ENCODE measurements at regions not wholly inside any gene's neighbourhood (a gene's known extent, or its start where the extent isn't known, plus 50 kb on each side); places are given as distances from the start of the nearest gene placed in this dataset.
"Not testable (repeated sequence)": the region's sequence is repeated elsewhere in the genome, so short reads cannot be mapped to it uniquely, and the experiment has no call there.

- DNase-seq, result no peak
Measured at GRCh38 chr5:125660231-125660895, 762.8 kb upstream of the GRAMD2B start.

DNA sequence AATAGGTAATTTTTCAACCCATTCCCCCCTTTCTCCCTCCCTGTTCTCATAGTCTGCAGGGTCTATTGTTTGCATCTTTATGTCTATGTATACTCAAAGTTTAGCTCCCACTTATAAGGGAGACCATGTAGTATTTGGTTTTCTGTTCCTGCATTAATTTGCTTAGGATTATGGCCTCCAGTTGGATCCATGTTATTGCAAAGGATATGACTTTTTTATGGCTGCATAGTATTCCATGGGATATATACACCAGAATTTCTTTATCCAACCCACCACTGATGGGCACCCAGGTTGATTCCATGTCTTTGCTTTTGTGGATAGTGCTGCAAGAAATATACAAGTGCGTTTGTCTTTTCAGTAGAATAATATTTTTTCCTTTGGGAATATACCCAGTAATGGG lies 761.6 kb upstream of the GRAMD2B start:
- no peak for DNase-seq

DNA sequence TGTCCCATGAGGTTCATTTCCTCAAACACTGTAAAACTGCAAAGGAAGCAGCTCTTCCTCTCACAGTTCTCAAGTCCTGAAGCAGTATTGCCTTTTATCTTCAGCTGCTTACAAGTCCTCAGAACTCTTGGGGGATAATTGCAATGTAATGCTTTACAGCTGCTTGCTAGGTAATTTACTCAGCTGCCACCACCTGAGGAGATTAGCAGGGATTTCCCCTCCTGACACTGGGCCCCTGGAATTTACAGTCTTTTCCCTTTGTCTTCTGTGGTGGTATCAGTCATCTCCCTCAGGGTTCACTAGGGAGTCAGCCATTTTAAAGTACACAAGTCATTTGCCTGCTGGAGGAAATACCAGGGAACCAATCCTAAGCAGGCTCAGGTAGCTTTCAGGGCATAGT lies 754.3 kb upstream of the GRAMD2B start:
- DNase-seq, result no peak

DNA sequence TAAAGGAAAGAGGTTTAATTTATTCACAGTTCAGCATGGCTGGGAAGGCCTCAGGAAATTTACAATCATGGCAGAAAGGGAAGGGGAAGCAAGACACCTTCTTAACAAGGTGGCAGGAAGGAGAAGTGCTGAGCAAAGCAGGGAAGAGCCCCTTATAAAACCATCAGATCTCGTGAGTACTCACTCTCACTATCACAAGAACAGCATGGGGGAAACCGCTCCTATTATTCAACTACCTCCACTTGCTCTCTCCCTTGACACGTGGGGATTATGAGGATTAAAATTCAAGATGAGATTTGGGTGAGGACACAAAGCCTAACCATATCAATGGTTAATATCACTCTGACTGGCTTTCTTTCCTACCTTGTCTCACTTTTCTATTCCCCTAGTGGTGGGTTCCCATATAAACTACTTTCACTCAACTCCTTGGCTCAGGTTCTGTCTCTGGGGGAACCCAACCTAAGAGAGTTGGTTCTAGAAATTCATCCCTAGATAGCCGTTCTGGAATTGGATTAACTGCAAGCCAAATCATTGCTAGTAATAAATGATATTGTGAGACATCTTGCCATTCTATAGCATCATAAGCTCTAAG lies 749.8 kb upstream of the GRAMD2B start:
- no peak for DNase-seq

GRCh38 chr5:125679522-125679921 lies 743.7 kb upstream of the GRAMD2B start:
- no peak for DNase-seq

DNA sequence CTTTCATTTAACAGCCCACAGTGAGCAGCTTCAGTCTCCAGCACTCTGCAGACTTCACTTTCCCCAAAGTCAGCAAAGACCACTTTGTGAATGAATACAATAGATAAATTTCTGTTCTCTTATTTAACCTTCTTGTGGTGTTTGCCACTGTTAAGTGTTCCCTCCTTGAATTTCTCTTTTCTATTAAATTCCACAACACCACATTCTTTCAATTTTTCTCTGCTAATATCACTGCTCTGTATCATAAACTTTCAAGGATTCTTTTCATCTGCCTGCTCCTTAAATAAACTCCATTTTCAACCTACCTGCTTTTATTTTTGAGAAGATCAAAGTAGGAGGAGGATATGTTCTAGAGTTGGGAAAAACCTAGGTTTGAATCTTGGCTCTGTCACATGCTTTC lies 739.5 kb upstream of the GRAMD2B start:
- DNase-seq, result no peak

DNA sequence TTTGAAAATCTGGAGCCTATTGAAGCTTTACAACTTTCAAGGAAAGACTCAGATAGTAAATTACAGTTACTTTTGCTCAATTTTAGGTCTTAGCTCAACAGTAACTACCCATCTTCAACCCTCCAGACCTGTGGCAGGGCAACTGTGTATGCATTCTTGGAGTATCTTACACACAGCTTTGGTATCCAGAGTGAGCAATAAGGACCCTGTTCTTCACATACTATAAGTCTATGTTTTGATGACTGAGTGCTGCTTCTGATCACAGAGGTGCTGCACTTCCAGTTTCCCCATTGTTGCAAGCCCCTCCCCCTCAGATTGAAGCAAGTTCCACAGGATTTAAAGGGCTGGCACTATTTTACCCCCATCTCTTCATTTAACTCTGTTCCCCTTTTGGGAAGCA lies 737.4 kb upstream of the GRAMD2B start:
- DNase-seq, result no peak

GRCh38 chr5:125691738-125692530 lies 731.3 kb upstream of the GRAMD2B start:
- not testable (repeated sequence) for DNase-seq

- no peak for DNase-seq
Measured at GRCh38 chr5:125695996-125696655, 727.1 kb upstream of the GRAMD2B start.

DNA sequence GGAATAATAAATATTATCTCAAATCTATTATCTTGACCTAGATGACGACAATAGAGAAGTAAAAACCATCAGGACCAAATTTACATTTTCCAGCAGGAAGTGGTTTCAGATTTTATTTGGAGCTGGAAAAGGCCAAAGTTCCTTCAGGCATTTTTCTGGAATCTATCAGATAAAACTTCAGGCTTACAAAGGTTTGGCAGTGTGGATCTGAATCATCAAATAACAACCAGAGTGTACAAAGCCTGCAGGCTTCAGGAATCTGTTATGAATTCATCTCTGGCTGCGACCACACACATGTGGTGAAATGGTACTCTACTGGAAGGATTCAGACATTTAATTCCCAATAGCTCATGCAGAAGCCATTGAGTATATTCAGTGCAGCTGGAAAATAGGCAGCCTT lies 726.4 kb upstream of the GRAMD2B start:
- DNase-seq, result no peak

DNA sequence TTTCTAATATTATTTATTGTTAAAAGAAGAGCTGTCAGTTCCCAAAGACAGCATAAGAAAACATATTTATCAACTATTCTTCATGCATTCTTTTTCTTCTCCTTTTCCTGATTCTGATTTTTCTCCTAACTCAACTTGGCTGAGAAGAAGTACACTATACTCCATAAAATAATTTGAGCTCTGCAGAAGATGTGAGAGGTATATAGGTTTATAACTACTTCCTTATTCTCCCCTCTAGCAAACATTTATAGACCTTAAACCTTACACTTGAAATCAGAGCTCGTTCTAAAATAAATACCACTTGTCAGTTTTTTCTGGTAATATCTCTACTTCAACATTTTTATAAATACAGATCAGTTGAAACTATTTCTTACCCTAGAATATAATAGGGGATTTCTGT lies 724.8 kb upstream of the GRAMD2B start:
- DNase-seq, result no peak

DNA sequence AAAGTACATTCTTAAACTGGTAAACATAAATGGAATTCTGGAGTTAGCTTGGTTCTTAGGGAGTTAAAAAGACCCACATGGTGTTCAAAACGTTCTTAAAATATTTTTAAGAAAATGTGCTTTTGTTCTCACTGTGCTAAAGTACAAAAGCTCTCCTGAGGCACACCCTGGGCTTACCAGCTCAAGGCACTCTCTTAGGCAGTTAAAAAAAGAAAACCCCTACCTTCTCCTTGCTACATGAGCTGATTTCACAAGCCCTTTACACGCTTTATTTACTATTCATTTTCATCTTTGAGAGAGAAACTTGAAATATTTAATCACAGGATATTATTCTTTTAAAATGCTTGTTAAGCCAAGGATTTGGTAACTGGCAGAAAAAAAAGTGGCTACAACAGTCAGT lies 723.3 kb upstream of the GRAMD2B start:
- DNase-seq, result no peak

- DNase-seq, result no peak
Measured at GRCh38 chr5:125700380-125700861, 722.8 kb upstream of the GRAMD2B start.

DNA sequence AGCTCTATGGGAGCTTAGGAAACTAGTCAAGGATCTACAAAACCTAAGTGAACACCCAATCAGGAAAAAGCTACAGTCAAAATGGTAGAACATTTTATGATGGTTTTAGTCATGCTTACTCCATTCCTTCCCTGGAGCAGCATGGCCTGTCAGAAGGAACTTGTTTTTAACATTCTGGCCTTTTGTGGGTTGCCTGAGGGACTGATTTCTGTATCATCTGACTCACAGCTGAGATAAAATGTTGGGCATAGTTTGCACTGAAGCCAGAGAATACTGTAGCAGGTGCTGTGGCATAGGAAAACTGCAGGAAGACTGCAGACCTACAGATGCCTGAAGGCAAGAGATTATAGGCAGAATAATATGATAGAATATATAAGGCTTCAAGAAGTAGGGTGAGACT lies 719.6 kb upstream of the GRAMD2B start:
- no peak for DNase-seq

GRCh38 chr5:125704888-125705287 lies 718.3 kb upstream of the GRAMD2B start:
- no peak for DNase-seq

DNA sequence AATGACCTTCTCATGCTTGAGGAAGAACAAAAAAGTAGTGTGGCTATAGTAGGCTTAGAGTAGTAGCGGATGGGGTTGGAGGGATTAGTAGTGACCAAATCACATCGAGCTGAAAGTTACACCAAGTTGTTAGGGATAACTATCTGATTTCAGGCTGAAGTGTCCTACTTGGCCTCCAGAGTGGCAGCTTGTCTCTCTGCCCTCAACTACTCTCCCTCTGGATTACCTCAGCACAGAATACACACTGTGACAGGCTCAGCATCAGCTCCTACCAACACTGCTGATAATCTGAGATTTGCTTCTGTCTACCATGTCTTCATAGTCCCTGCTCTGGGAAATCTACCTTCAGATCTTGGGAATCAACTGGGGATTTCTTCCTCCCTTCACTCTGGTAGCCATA lies 714.6 kb upstream of the GRAMD2B start:
- no peak for DNase-seq

DNA sequence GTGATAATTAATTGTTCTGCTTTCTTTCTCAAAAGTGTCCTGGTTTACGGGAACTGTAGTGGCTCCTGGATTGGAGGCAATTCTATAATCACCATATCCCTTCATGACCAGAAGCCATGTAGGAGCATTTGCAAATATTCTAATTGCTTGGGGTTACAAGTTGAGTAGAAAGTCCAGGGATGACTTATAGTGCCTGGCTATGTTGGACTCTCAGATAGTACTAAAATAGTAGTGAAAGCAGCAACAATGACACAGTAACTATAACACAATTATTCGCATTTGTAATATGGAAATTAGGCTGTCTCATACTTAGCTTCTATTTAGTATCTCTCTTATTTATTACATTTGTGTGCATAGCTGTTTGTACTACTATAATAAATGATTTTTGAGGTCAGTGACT lies 712.5 kb upstream of the GRAMD2B start:
- no peak for DNase-seq

DNA sequence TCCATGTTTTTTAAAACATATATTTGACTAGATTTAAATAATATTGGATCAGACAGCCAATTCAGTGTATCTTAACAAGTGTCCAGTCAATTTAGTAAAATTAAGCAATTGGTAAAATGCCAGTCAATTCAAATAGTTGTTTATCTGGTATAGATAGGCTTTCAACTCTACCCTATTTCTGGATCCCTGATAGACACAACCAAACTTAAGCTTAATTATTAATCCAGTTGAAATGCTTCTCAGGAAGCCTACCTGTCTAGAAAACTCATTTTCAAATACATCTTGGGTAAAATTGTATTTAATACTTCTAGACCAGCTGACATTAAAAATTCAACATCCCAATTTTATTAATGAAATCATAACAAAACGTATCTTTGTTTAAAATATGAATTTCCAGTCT lies 710.8 kb upstream of the GRAMD2B start:
- DNase-seq, result no peak

GRCh38 chr5:125713109-125713805 lies 710.0 kb upstream of the GRAMD2B start:
- DNase-seq, result no peak

DNA sequence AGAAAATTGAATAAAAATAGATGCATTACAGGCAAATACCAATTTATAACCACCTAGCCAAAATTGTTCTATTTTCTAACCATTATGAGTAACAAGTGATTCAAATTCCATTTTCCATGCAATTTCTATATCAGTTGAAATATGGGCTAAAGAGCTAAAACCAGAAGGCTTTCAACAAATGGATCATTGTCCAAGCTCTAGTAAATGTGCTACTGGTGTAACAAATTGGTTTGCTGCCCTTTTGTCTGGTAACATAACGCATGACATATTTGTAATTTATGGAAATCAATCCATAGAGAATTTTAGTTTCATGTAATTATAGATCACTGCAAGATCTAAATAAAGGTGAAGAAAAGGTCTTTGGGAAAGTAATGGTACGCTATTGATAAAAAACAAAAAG lies 708.0 kb upstream of the GRAMD2B start:
- DNase-seq, result no peak

GRCh38 chr5:125717209-125717608 lies 706.0 kb upstream of the GRAMD2B start:
- no peak for DNase-seq

DNA sequence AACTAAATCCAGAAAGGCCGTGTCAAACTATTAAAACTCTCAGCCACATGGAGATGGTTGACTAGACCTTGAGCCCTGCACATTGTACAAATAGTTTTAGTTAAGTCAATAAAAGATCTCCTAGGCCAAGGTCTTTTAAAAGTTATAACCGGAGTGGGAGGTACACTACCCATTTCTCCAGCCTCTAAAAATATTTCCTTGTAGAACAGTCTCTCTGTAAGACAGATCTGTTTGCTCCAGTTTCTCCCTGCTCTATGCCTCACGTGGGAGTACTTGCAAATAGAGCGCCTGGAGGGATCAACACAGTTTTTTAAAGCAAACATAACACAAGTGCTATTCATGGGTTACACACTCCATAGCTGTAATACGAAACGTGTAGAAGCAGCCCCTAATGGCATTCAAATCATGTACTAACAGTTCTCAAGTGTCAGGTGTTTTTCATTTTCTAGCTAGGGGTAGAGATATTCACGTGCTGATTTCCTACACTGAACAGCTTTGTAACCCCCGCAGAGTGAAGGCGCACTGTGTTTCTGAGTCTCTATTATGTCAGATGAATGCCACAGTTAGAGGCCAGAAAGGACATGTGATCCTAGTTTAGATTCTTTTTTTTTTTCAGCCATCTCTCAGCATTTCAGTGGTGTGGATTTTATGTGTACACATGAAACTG lies 703.4 kb upstream of the GRAMD2B start:
- DNase-seq, result no peak

- DNase-seq, result no peak
Measured at GRCh38 chr5:125720348-125720685, 702.9 kb upstream of the GRAMD2B start.
